GM21526 (cell line): ENCODE measurements at regions not wholly inside any gene's neighbourhood (a gene's known extent, or its start where the extent isn't known, plus 50 kb on each side); places are given as distances from the start of the nearest gene placed in this dataset.

Experiments used
- ATAC-seq: cut with Tn5 transposase; IDR thresholded peaks from one replicate; pipeline ENCODE4 v1.9.1; 2021; ENCODE audit warnings: moderate library complexity; ENCODE audit not compliant: unreplicated experiment, low FRiP score

GRCh38 chr14:36083317-36083716 is 93.2 kb downstream of the PTCSC3 start:
- ATAC-seq: no peak

- no peak for ATAC-seq
Measured at GRCh38 chr14:36078080-36078479, 98.4 kb downstream of the PTCSC3 start.

- ATAC-seq: no peak
Measured at GRCh38 chr14:36076197-36076596, 100.3 kb downstream of the PTCSC3 start.

- ATAC-seq: no peak
Measured at GRCh38 chr14:36075203-36075602, 101.3 kb downstream of the PTCSC3 start.

GRCh38 chr14:36070720-36071043 is 105.8 kb downstream of the PTCSC3 start:
- no peak for ATAC-seq

- ATAC-seq: no peak
Measured at GRCh38 chr14:36070031-36070719, 106.3 kb downstream of the PTCSC3 start.

GRCh38 chr14:36069535-36069900 is 107.0 kb downstream of the PTCSC3 start:
- peak; percentile 67 for ATAC-seq

GRCh38 chr14:36068777-36069534 is 107.6 kb downstream of the PTCSC3 start:
- ATAC-seq: peak; percentile 6

- no peak for ATAC-seq
Measured at GRCh38 chr14:36067428-36068187, 108.9 kb downstream of the PTCSC3 start.

- no peak for ATAC-seq
Measured at GRCh38 chr14:36066636-36067035, 109.9 kb downstream of the PTCSC3 start.

- no peak for ATAC-seq
Measured at GRCh38 chr14:36065831-36066230, 110.7 kb downstream of the PTCSC3 start.

- no peak for ATAC-seq
Measured at GRCh38 chr14:36059531-36059930, 117.0 kb downstream of the PTCSC3 start.

GRCh38 chr14:36057452-36058116 is 118.9 kb downstream of the PTCSC3 start:
- no peak for ATAC-seq

- no peak for ATAC-seq
Measured at GRCh38 chr14:36056845-36057244, 119.7 kb downstream of the PTCSC3 start.

- ATAC-seq: no peak
Measured at GRCh38 chr14:36055681-36056225, 120.8 kb downstream of the PTCSC3 start.

GRCh38 chr14:36055052-36055378 is 121.5 kb downstream of the PTCSC3 start:
- no peak for ATAC-seq

GRCh38 chr14:36054353-36055051 is 122.0 kb downstream of the PTCSC3 start:
- no peak for ATAC-seq

- no peak for ATAC-seq
Measured at GRCh38 chr14:36052681-36053080, 123.8 kb downstream of the PTCSC3 start.

GRCh38 chr14:36052063-36052462 is 124.5 kb downstream of the PTCSC3 start:
- ATAC-seq: no peak

- ATAC-seq: no peak
Measured at GRCh38 chr14:36048667-36049066, 127.9 kb downstream of the PTCSC3 start.
